Kidney epithelial cell (primary cell): ENCODE measurements at regions not wholly inside any gene's neighbourhood (a gene's known extent, or its start where the extent isn't known, plus 50 kb on each side); places are given as distances from the start of the nearest gene placed in this dataset.

Experiments used
- DNase-seq: peaks from one replicate; pipeline ENCODE4 v3.0.0-alpha.2; 2010; ENCODE audit warnings: low read depth
- H3K27me3 ChIP-seq: 2 replicates; pipeline ENCODE4 v1.6.0; 2011; ENCODE audit warnings: low read length; ENCODE audit not compliant: control insufficient read depth, insufficient read depth
- H3K36me3 ChIP-seq: 2 replicates; pipeline ENCODE4 v1.5.1; 2011; ENCODE audit warnings: low read length; ENCODE audit not compliant: control insufficient read depth, insufficient read depth
- H3K4me3 ChIP-seq: 2 replicates; pipeline ENCODE4 v1.5.1; 2011; ENCODE audit warnings: low read depth, mild to moderate bottlenecking, control low read depth, low read length
- TF ChIP-seq, protein P1 (sequence below): IDR thresholded peaks from 2 replicates; pipeline ENCODE4 v1.5.1; 2011; ENCODE audit warnings: mild to moderate bottlenecking, moderate library complexity, low read length, control low read depth, inconsistent platforms; ENCODE audit not compliant: insufficient read depth, poor library complexity, severe bottlenecking

DNA sequence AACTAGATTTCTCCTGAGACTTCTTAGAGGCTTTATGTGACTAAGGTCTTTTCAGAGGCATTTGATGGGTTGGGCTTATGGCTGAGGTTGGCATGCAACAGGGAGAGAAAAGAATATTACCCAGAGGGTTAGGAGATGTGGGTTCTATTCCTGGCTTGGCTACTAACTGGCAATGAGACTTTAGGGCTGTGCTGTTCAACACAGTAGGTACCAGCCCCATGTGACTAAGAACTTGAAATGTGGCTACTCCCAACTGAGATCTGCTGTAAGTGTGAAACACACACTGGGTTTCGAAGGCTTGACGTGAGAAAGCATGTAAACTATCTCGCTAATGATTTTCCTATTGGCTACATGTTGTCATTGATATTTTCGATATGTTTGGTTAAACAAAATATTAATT lies 324.9 kb upstream of the SLC14A2 start:
- H3K27me3 ChIP-seq = no peaks in the 10 kb centered on the region
- TF ChIP-seq, protein P1, sequence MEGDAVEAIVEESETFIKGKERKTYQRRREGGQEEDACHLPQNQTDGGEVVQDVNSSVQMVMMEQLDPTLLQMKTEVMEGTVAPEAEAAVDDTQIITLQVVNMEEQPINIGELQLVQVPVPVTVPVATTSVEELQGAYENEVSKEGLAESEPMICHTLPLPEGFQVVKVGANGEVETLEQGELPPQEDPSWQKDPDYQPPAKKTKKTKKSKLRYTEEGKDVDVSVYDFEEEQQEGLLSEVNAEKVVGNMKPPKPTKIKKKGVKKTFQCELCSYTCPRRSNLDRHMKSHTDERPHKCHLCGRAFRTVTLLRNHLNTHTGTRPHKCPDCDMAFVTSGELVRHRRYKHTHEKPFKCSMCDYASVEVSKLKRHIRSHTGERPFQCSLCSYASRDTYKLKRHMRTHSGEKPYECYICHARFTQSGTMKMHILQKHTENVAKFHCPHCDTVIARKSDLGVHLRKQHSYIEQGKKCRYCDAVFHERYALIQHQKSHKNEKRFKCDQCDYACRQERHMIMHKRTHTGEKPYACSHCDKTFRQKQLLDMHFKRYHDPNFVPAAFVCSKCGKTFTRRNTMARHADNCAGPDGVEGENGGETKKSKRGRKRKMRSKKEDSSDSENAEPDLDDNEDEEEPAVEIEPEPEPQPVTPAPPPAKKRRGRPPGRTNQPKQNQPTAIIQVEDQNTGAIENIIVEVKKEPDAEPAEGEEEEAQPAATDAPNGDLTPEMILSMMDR = no peak
- DNase-seq = no peak
- no peak overlapping the region for H3K4me3 ChIP-seq
- H3K36me3 ChIP-seq = no peaks in the 10 kb centered on the region

DNA sequence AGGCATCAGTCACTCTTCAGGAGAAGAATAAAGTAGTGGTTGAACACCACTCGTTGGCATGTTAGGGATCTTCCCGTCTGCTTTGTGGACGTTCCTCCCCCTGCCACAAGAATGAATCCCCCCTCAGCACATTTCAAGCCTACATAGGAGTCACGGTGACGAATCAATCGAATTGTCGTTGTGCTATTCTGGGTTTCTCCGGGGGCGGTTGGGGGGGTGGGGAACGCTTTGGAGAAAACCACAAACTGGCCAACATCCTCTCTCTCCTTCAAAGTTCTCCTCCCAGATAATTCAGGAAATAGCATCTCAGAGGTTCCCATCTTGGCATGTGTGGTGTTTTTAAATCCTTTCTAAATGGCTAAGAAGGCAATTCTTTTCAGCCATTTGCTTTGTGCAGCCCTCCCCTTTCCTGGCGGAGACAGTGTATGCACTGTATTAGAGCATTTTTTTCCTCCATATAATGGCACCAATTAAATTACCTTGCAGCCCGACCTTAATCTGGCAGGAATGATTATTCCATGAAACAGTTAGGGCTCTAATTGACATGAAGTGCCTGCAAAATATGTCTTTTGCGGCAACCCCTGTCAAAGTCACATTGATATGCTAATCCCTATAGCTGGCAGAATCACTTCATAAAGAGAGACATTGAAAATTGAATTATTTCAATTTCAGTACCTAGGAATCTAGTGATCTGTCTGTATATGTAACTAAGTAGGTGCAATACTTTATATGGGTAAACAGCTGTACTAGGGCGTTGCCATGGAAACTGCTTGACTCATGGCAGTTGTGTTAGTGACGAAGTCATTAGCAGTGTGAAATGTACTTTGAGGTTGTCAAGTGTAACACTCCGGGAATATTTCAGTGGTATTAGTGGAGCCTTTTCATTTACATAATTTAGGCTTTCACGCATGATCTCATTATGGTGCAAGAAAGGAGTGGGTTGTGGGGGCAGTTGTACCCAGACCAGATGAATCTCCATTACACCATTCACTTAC lies 323.4 kb upstream of the SLC14A2 start:
- peak; percentile 39 for DNase-seq
- no peak overlapping the region for H3K4me3 ChIP-seq
- H3K36me3 ChIP-seq = no peaks in the 10 kb centered on the region

DNA sequence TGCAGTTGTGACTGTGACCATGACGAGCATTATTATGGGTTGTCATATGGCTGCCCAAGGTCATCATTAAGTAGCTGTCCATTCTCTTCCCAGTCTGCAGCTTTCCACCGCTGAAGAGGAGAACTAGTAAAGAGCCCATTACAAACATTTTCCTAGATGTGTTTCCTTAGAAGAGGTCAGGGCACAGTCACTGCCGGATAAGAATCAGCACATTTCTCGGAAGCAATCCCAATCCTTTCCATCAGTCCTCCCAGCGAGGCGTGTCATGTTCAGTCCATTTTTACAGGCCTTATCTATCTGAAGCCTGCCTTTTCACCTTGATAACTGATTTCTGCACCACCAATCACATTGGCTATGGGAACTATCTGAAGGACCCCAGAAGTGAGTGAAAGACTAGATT lies 319.9 kb upstream of the SLC14A2 start:
- no peaks in the 10 kb centered on the region for H3K36me3 ChIP-seq
- no peaks in the 10 kb centered on the region for H3K27me3 ChIP-seq
- TF ChIP-seq, protein P1 = no peak
- DNase-seq = no peak
- no peak overlapping the region for H3K4me3 ChIP-seq

More for the DNA sequence above, 323.4 kb upstream of the SLC14A2 start:
- no peaks in the 10 kb centered on the region for H3K27me3 ChIP-seq
- TF ChIP-seq, protein P1 = no peak

DNA sequence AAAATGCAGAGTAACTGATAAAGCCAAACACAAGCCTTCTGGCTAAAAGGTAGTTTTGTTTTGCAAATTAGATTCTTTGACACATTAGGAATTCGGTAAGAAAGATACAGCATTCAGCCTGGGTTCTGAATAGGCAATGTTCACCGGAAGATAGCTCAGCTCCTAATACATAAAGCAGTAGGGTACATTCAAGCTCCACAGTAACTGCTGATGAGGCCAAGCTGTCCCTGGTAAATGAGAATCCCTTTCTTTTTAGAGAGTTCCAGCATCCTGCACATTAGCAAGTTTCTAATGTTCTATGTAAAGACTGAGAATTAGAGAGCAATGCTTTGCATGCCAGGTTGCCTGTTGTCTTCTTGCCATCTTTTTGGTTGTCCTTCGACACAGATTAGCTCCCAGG lies 316.3 kb upstream of the SLC14A2 start:
- Histone ChIP-seq H3K36me3 (no peaks in the 10 kb centered on the region), H3K4me3 (no peak overlapping the region), H3K27me3 (no peaks in the 10 kb centered on the region)
- no peak for DNase-seq
- TF ChIP-seq, protein P1 = no peak

DNA sequence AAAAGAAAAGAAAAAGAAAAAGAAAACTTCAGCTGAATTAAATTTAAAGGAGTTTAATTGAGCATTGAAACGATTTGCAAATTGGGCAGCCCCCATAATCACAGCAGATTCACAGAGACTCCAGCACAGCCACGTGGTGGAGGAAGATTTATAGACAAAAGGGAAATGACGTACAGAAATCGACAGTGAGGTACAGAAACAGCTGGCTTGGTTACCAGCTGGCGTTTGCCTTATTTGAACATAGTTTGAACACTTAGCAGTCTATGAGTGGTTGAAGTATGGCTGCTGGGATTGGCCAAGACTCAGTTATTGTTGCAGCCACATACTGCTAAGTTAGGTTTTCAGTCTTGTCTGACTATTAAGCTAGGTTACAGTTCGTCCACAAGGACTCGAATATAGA lies 312.2 kb upstream of the SLC14A2 start:
- TF ChIP-seq, protein P1 = no peak
- H3K4me3 ChIP-seq = no peak overlapping the region
- no peak for DNase-seq
- H3K27me3 ChIP-seq = no peaks in the 10 kb centered on the region
- H3K36me3 ChIP-seq = no peaks in the 10 kb centered on the region
